ENCODE measurements at regions not wholly inside any gene's neighbourhood (a gene's known extent, or its start where the extent isn't known, plus 50 kb on each side); places are given as distances from the start of the nearest gene placed in this dataset.

- intact Hi-C loops (cut with DNase I), result no loop called here
- Histone ChIP-seq H3K9me3 (replicated peaks in 1 of 3) (no peaks in the 10 kb centered on the region), H3K4me3 (no peak overlapping the region), H3K27me3 (no peaks in the 10 kb centered on the region), H3K4me1 (replicated peaks in 1 of 2) (no peaks in the 10 kb centered on the region), H3K36me3 (replicated peaks in 1 of 2) (no peaks in the 10 kb centered on the region), H3K27ac (no peak overlapping the region)
- TF ChIP-seq CTCF (IDR thresholded peaks at IDR 0.05) (no peak), POLR2A (IDR thresholded peaks at IDR 0.05) (no peak)
- peak in 1 of 7 donors; percentile 1 for DNase-seq
- WGBS, 4 donors, result 83 to 88% (median 85%) methylated on average over 10 to 12 of the region's 12 CpGs
Observed at GRCh38 chr22:49009359-49010063, 818.2 kb downstream of the BRD1 start.

- no peaks in the 10 kb centered on the region for H3K36me3 ChIP-seq (replicated peaks in 1 of 2)
- intact Hi-C loops (cut with DNase I), result no loop called here
- H3K27ac ChIP-seq, result no peak overlapping the region
- no peaks in the 10 kb centered on the region for H3K9me3 ChIP-seq (replicated peaks in 1 of 3)
- TF ChIP-seq CTCF (IDR thresholded peaks at IDR 0.05), result no peak
- no peak for TF ChIP-seq POLR2A (IDR thresholded peaks at IDR 0.05)
- H3K4me1 ChIP-seq (replicated peaks in 1 of 2), result no peaks in the 10 kb centered on the region
- WGBS, 4 donors, result 83 to 90% (median 85%) methylated on average over 14 to 18 of the region's 18 CpGs
- no peaks in the 10 kb centered on the region for H3K27me3 ChIP-seq
- H3K4me3 ChIP-seq, result no peak overlapping the region
- DNase-seq, result peak in 3 of 7 donors; percentile 1 to 42 (median 4)
Observed at GRCh38 chr22:49008682-49009235, 818.9 kb downstream of the BRD1 start.

GRCh38 chr22:49007013-49007653 lies 820.5 kb downstream of the BRD1 start:
- Histone ChIP-seq H3K4me3 (no peak overlapping the region), H3K9me3 (replicated peaks in 1 of 3) (no peaks in the 10 kb centered on the region), H3K27ac (no peak overlapping the region), H3K36me3 (replicated peaks in 1 of 2) (no peaks in the 10 kb centered on the region), H3K4me1 (replicated peaks in 1 of 2) (no peaks in the 10 kb centered on the region), H3K27me3 (peaks cover 5% of the 10 kb centered on the region)
- peak in 2 of 7 donors; percentile 0 to 18 for DNase-seq
- WGBS, 4 donors, result 60 to 69% (median 62%) methylated on average over 9 to 12 of the region's 12 CpGs; no CpG with 5 or more reads in 1 of the 4 donors
- intact Hi-C loops (cut with DNase I), result no loop called here
- TF ChIP-seq POLR2A (IDR thresholded peaks at IDR 0.05) (no peak), CTCF (IDR thresholded peaks at IDR 0.05) (no peak)

- Histone ChIP-seq H3K9me3 (replicated peaks in 1 of 3) (no peaks in the 10 kb centered on the region), H3K27me3 (peaks cover 5% of the 10 kb centered on the region), H3K4me3 (no peak overlapping the region), H3K27ac (no peak overlapping the region), H3K36me3 (replicated peaks in 1 of 2) (no peaks in the 10 kb centered on the region), H3K4me1 (replicated peaks in 1 of 2) (no peaks in the 10 kb centered on the region)
- intact Hi-C loops (cut with DNase I), result no loop called here
- TF ChIP-seq CTCF (IDR thresholded peaks at IDR 0.05), result no peak
- no peak for TF ChIP-seq POLR2A (IDR thresholded peaks at IDR 0.05)
- peak in 2 of 7 donors; percentile 3 to 25 for DNase-seq
- WGBS, 4 donors, result 68 to 82% (median 76%) methylated on average over 5 to 11 of the region's 11 CpGs
Observed at GRCh38 chr22:49006207-49007012, 821.3 kb downstream of the BRD1 start.

Data from adrenal gland (tissue), 9 donors.